Mesenchymal stem cell (in vitro differentiated cells and primary cell): ENCODE measurements at regions not wholly inside any gene's neighbourhood (a gene's known extent, or its start where the extent isn't known, plus 50 kb on each side); places are given as distances from the start of the nearest gene placed in this dataset. TPM values are rescaled to one million over a fixed set of nuclear protein-coding genes. Genes with fewer than 3 reads are reported as not detected.

Experiments
- DNase-seq: peaks from one replicate; pipeline ENCODE4 v3.0.0-alpha.2; 2013
- H2AFZ ChIP-seq: one replicate; pipeline ENCODE4 v1.6.1; 2013; ENCODE audit warnings: low read depth, mild to moderate bottlenecking, control low read depth, inconsistent platforms, low read length, moderate library complexity
- H2AK5ac ChIP-seq: 2 replicates; pipeline ENCODE4 v1.6.1; 2013; ENCODE audit warnings: low read length, moderate library complexity, mild to moderate bottlenecking, inconsistent platforms; ENCODE audit not compliant: severe bottlenecking
- H2BK120ac ChIP-seq: one replicate; pipeline ENCODE4 v1.6.1; 2013; ENCODE audit warnings: low read depth, mild to moderate bottlenecking, inconsistent platforms, low read length, moderate library complexity
- H2BK12ac ChIP-seq, 2 experiments: one replicate each; pipeline ENCODE4 v1.6.1; 2013; ENCODE audit warnings: inconsistent platforms in 2 of 2, low read length in 2 of 2, mild to moderate bottlenecking in 2 of 2, moderate library complexity in 2 of 2, control low read depth in 1 of 2
- H2BK15ac ChIP-seq: one replicate; pipeline ENCODE4 v1.6.1; 2013; ENCODE audit warnings: mild to moderate bottlenecking, low read depth, inconsistent platforms; ENCODE audit not compliant: poor library complexity, severe bottlenecking
- H2BK5ac ChIP-seq: 2 replicates; pipeline ENCODE4 v1.6.1; 2013; ENCODE audit warnings: low read depth, mild to moderate bottlenecking, low read length, control low read depth, inconsistent platforms; ENCODE audit not compliant: poor library complexity, severe bottlenecking
- H3K14ac ChIP-seq, 2 experiments: one replicate each; pipeline ENCODE4 v1.6.1; 2013; ENCODE audit warnings: inconsistent platforms in 2 of 2, low read length in 2 of 2, control low read depth in 1 of 2, mild to moderate bottlenecking in 1 of 2, moderate library complexity in 1 of 2
- H3K18ac ChIP-seq, 2 experiments: one replicate each; pipeline ENCODE4 v1.6.1; 2013; ENCODE audit warnings: inconsistent platforms in 2 of 2, low read length in 2 of 2, control low read depth in 1 of 2, low read depth in 1 of 2, mild to moderate bottlenecking in 1 of 2
- H3K23ac ChIP-seq, 2 experiments: one replicate each; pipeline ENCODE4 v1.6.1; 2013; ENCODE audit warnings: inconsistent platforms in 2 of 2, low read length in 2 of 2, mild to moderate bottlenecking in 2 of 2, moderate library complexity in 2 of 2, control low read depth in 1 of 2
- H3K27ac ChIP-seq: 2 replicates; pipeline ENCODE4 v1.5.1; 2013; ENCODE audit warnings: mild to moderate bottlenecking, moderate library complexity, low read length, control low read depth, inconsistent platforms; ENCODE audit not compliant: poor library complexity, severe bottlenecking
- H3K27me3 ChIP-seq, 2 experiments: 2 replicates each; pipeline versions ENCODE4 v1.6.1 to v1.7.0; 2013; ENCODE audit warnings: low read length in 2 of 2, mild to moderate bottlenecking in 2 of 2, moderate library complexity in 2 of 2, control low read depth in 1 of 2, inconsistent platforms in 1 of 2; ENCODE audit not compliant: control insufficient read depth in 1 of 2, insufficient read depth in 1 of 2
- H3K36me3 ChIP-seq, 2 experiments: 2 replicates each; pipeline versions ENCODE4 v1.6.1 to v1.7.0; 2013; ENCODE audit warnings: low read length in 2 of 2, control low read depth in 1 of 2, inconsistent platforms in 1 of 2, low read depth in 1 of 2, mild to moderate bottlenecking in 1 of 2; ENCODE audit not compliant: insufficient read depth in 2 of 2, control insufficient read depth in 1 of 2
- H3K4ac ChIP-seq, 2 experiments: one replicate each; pipeline ENCODE4 v1.6.1; 2013; ENCODE audit warnings: inconsistent platforms in 2 of 2, low read length in 2 of 2, mild to moderate bottlenecking in 2 of 2, moderate library complexity in 2 of 2, control low read depth in 1 of 2, low read depth in 1 of 2
- H3K4me1 ChIP-seq: 2 replicates; pipeline ENCODE4 v1.6.1; 2013; ENCODE audit warnings: low read depth, low read length, control low read depth; ENCODE audit not compliant: control insufficient read depth, insufficient read depth
- H3K4me2 ChIP-seq: 2 replicates; pipeline ENCODE4 v1.6.1; 2013; ENCODE audit warnings: low read length, mild to moderate bottlenecking, inconsistent platforms; ENCODE audit not compliant: poor library complexity, severe bottlenecking
- H3K4me3 ChIP-seq, 2 experiments: 2 replicates each; pipeline versions ENCODE4 v1.5.1 to v1.7.0; 2013; ENCODE audit warnings: low read length in 2 of 2, mild to moderate bottlenecking in 2 of 2, control low read depth in 1 of 2, low read depth in 1 of 2; ENCODE audit not compliant: insufficient read depth in 1 of 2
- H3K79me1 ChIP-seq: replicated peaks from 2 replicates; pipeline ENCODE4 v1.6.1; 2013; ENCODE audit warnings: mild to moderate bottlenecking, control low read depth, low read length, inconsistent platforms; ENCODE audit not compliant: poor library complexity, severe bottlenecking
- H3K9ac ChIP-seq: 2 replicates; pipeline ENCODE4 v1.7.0; 2013; ENCODE audit warnings: mild to moderate bottlenecking, low read length, moderate library complexity
- H3K9me3 ChIP-seq: 2 replicates; pipeline ENCODE4 v1.7.0; 2013; ENCODE audit warnings: mild to moderate bottlenecking, low read length; ENCODE audit not compliant: control insufficient read depth
- H4K8ac ChIP-seq: one replicate; pipeline ENCODE4 v1.6.1; 2013; ENCODE audit warnings: inconsistent platforms, mild to moderate bottlenecking, low read length, moderate library complexity
- H4K91ac ChIP-seq: one replicate; pipeline ENCODE4 v1.6.1; 2013; ENCODE audit warnings: mild to moderate bottlenecking, low read length, inconsistent platforms
- WGBS: methylation state at CpG from one replicate; pipeline ENCODE4 v1.1.7; 2013; ENCODE audit warnings: mixed read lengths; 5-methylcytosine and 5-hydroxymethylcytosine counted together
- small RNA-seq: library from polyadenylated mRNA; stranded (forward); fragments of <200 nt; extraction: miRNeasy Mini kit (QIAGEN cat#:217004); gene quantifications from one replicate; pipeline ENCODE3, GENCODE V24; 2013; ENCODE audit warnings: low read depth

DNA sequence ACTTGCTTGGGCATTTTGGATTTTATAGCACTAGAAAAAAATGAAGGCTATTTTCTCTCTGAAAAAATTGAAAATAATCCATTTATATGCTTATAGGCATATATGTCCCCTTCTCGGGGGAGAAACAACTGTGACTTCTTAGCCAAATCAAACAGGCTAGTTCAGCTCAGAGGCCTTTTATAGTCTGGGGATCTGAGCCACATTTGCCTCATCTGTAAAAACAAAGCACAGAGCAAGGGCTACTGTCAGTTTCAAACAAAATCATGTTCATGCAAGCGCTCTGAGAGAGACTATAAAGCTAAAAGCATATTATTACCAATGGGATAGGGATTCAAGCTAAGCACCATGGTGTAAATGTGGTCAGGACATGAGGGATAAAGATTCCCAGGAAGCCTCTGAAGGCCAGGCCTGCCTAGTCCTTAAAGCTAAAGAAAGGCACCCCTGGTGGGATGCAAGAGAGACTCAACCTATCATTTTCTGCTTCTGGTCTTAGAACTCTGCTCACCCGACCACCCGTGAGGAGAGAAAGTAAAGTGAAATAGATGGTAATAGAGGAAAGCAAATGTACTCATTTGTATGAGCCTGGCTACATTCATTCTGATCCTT lies 51.0 kb upstream of the IL12A start:
- Histone ChIP-seq H2BK5ac (no peak overlapping the region), H3K27ac (no peak overlapping the region), H3K14ac (no peak overlapping the region), H3K9me3 (peaks cover 10% of the 10 kb centered on the region), H3K23ac (no peak overlapping the region), H3K36me3 (no peaks in the 10 kb centered on the region), H2BK15ac (no peak overlapping the region), H4K8ac (no peak overlapping the region), H2AK5ac (no peak overlapping the region), H2BK12ac (no peak overlapping the region), H3K4me3 (no peak overlapping the region), H4K91ac (no peak overlapping the region), H3K79me1 (no peaks in the 10 kb centered on the region), H3K4me1 (no peaks in the 10 kb centered on the region), H2AFZ (peak overlapping the region; percentile 11), H3K9ac (no peak overlapping the region), H3K4me2 (no peak overlapping the region), H3K18ac (no peak overlapping the region), H2BK120ac (no peak overlapping the region), H3K4ac (no peak overlapping the region), H3K27me3 (no peaks in the 10 kb centered on the region)
- DNase-seq, result no peak
- 100% methylated on average over 2 of the region's 4 CpGs for WGBS

DNA sequence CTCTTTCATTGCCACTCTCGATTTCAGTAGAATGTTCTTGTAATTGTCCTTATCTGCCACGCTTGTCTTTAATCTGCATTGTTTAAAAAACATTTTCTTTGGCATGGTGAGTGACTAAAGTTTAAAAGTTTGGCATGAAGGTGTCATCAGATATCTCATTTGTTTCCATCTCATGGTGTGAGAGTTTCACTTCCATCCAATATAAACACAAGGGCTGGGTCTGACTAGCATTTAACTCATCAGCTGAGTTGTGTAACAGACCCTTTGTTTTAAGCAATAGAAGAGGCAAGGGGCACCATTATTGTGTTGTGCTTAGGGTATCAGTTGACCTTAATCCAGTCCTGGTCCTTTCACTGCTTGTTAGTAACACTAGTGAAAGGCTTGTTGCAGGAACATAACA lies 49.9 kb upstream of the IL12A start:
- H2AFZ ChIP-seq, result no peak overlapping the region
- no peak overlapping the region for H3K4ac ChIP-seq
- DNase-seq, result no peak
- no peak overlapping the region for H2BK120ac ChIP-seq
- no peak overlapping the region for H3K18ac ChIP-seq
- H2BK5ac ChIP-seq, result no peak overlapping the region
- H3K4me1 ChIP-seq, result no peaks in the 10 kb centered on the region
- H3K36me3 ChIP-seq, result no peaks in the 10 kb centered on the region
- WGBS, result no CpG with 5 or more reads among the region's 2 CpGs
- no peak overlapping the region for H3K27ac ChIP-seq
- no peak overlapping the region for H2BK12ac ChIP-seq
- H3K79me1 ChIP-seq, result no peaks in the 10 kb centered on the region
- H3K27me3 ChIP-seq, result no peaks in the 10 kb centered on the region
- no peak overlapping the region for H3K4me2 ChIP-seq
- H4K8ac ChIP-seq, result no peak overlapping the region
- H4K91ac ChIP-seq, result no peak overlapping the region
- no peak overlapping the region for H3K14ac ChIP-seq
- H3K9ac ChIP-seq, result no peak overlapping the region
- H3K4me3 ChIP-seq, result no peak overlapping the region
- H3K23ac ChIP-seq, result no peak overlapping the region
- peaks cover 9% of the 10 kb centered on the region for H3K9me3 ChIP-seq
- no peak overlapping the region for H2AK5ac ChIP-seq
- H2BK15ac ChIP-seq, result no peak overlapping the region

Small RNAs in the stretch of these regions (small RNA-seq; reads per million reads assigned to genes)
- gene MIR3919, result 25.3 reads per million, percentile 88 among the genes with 10 or more reads in this experiment
- not detected for gene RNU2-31P
